HG02610 (cell line): ENCODE measurements at regions not wholly inside any gene's neighbourhood (a gene's known extent, or its start where the extent isn't known, plus 50 kb on each side); places are given as distances from the start of the nearest gene placed in this dataset.
"Not testable (repeated sequence)": the region's sequence is repeated elsewhere in the genome, so short reads cannot be mapped to it uniquely, and the experiment has no call there.

Source experiments
- ATAC-seq: cut with Tn5 transposase; IDR thresholded peaks from one replicate; pipeline ENCODE4 v1.9.1; 2021; ENCODE audit warnings: mild to moderate bottlenecking, moderate library complexity; ENCODE audit not compliant: unreplicated experiment

GRCh38 chr12:91702843-91703425 is 442.7 kb downstream of the BTG1 start:
- ATAC-seq = no peak

DNA sequence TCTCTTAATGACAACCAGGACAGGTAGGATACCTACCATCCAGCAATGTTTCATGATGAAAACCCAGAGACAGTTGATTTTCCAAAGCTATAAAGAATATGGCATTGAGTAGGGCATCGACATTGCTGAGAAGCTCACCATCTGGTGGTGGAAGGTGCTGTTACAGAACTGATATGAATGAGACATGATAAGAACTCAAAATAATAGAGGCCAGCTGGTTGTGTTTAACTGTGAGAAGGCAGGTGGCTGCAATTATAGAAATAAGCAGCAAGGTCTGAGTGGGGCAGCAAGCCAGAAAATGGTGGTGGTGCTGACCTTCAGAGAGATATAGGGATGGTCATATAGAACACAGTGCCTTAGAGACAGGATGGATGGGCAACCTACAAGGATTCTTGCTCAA is 449.7 kb downstream of the BTG1 start:
- ATAC-seq = no peak

DNA sequence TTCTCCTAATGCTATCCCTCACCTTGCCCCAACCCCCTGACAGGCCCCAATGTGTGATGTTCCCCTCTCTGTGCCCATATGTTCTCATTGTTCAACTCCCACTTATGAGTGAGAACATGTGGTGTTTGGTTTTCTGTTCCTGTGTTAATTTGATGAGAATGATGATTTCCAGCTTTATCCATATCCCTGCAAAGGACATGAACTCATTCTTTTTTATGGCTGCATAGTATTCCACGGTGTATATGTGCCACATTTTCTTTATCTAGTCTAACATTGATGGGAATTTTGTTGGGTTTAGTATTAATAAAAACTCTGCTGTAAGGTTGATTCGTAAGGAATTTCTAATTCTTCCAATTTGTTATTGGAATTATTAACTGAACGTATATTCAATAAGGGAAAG is 450.2 kb downstream of the BTG1 start:
- not testable (repeated sequence) for ATAC-seq

DNA sequence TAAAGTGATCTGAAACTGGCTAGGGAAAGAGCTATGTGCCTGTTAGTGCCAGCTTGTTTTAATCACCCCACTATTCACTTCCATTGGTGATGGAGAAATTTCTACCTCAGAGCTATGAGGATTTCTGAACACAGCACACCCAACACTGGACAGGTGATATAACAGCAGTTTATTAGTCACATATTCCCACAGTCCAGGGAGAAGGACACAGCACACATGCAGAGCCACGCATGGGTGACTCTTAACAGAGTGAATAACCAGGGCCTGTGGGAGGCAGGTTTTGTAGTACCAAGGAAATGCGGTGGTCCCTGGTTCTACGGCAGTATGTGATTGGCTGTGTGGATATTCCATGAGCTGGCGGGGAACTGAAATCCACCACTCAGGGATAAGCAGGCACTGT is 455.1 kb downstream of the BTG1 start:
- ATAC-seq = no peak

GRCh38 chr12:91687052-91688017 is 458.3 kb downstream of the BTG1 start:
- ATAC-seq = no peak

- ATAC-seq = no peak
These were observed 459.7 kb downstream of the BTG1 start for GRCh38 chr12:91685917-91686316.

DNA sequence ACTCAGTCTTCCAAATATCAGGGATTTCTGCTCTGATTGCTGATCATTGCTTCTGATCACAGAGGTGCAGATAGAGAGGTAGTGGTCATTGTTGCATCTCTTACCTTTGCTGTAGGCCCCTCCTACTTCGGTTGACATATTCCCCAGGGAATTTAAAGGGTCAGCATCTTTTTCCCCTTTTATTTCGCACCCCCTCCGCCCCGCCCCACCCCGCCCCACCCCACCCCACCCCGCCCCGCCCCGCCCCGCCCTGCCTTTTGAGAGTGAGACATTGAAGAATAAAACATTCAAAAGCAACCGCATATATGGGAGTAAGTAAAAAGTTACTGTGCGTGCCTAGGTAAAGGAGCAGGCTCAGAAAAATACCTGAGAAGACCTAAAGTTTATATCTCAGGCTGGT is 463.9 kb downstream of the BTG1 start:
- no peak for ATAC-seq

DNA sequence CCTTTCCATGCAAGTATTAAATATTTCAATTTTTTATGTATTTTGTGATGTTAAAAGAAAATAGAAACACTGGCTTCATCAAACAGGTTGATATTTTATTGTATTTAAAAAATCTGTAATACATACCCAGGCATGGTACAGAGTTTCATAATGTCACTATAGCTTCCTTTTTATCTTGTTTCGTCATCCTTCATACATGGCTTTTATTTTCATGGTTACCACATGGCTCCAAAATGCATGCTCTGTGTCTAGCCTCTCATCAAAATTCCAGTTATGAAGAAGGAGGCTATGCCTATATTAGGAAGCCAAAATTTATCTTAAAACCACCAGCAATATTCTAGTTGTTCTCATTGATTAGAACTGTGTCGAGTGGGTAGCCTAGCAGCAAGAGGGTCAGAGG is 464.8 kb downstream of the BTG1 start:
- no peak for ATAC-seq

- ATAC-seq = no peak
These were observed 468.1 kb downstream of the BTG1 start for GRCh38 chr12:91677556-91677955.

GRCh38 chr12:91675401-91675800 is 470.2 kb downstream of the BTG1 start:
- ATAC-seq = no peak

DNA sequence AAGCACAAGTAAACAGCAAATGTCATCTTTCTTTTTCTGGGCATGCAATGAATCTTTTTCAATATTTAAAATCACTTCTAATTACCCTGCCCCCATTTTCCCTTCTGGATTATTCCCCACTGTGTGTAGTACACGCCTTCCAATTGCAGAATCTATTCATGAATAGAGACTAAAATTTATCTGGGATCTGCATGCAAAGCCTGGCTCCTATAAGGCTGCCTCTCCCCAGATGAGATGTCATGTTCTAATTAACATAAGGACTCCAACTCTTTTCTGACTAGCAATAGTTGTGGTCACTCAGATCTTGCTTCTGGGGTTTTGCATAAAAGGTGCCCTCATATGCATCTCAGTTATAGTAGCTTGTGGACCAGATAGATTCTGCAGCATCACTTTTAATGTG is 473.5 kb downstream of the BTG1 start:
- ATAC-seq = no peak

GRCh38 chr12:91667694-91668093 is 478.0 kb downstream of the BTG1 start:
- ATAC-seq = no peak

- no peak for ATAC-seq
These were observed 481.1 kb upstream of the DCN start for GRCh38 chr12:91663744-91664143.

DNA sequence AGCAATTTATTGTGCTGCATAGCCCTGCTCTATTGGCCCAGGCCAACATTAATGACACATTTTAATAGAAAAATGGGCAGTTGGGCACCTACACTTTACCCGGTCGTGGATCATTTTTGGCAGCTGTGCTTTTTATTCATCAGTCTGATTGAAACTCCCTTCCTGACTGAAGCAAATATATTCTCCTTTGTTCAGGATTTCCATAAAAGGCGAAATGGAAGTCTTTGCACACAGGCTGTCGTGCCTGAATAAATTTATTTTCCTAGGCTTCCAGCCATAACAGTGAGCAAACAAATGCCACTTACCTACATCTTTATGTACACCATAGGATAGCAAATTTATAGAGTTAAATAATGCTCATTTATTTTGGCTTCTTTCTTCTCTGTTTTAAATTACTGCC is 480.7 kb upstream of the DCN start:
- ATAC-seq = no peak

GRCh38 chr12:91662021-91662420 is 479.4 kb upstream of the DCN start:
- ATAC-seq = no peak

DNA sequence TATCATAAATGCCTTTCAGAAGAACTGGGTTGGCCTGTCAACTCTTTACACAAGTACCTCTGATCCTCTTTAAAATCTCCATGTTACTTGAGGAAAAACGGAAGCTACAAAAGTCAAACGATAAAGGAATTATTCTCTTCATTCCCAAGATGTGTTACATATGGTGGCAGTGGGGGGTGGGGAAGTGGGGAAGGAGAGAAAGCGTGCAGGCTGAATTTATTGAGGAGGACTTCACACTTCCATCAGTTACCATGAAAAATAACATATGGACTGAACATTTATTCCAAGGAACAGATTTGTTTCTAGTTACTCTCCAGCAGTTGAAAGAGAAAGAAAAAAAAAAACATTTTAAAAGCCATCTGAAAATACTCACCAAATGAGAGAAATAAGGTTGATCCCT is 474.4 kb upstream of the DCN start:
- ATAC-seq = no peak

- no peak for ATAC-seq
These were observed 473.3 kb upstream of the DCN start for GRCh38 chr12:91655966-91656365.

- ATAC-seq = no peak
These were observed 471.5 kb upstream of the DCN start for GRCh38 chr12:91654087-91654486.

DNA sequence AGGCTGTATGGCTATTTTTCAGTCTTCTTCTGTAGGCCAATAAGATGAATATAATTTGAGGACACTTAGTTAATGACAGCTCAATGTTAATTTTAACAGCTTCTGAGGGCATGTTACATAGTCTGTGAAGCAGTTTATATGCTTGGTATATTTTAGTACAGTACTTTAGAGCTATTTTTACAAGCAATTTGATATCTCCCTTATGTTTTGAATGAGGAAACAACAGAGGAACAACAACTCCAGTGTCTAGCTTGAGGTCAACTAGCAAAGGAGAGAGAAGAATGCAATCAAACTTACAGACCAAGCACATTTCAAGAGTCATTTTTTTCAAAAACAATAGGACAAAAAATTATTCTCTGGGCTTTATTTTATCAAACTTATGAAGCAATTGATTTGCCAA is 469.1 kb upstream of the DCN start:
- ATAC-seq = no peak

- ATAC-seq = no peak
These were observed 461.1 kb upstream of the DCN start for GRCh38 chr12:91643763-91644162.

- no peak for ATAC-seq
These were observed 457.4 kb upstream of the DCN start for GRCh38 chr12:91640021-91640420.

DNA sequence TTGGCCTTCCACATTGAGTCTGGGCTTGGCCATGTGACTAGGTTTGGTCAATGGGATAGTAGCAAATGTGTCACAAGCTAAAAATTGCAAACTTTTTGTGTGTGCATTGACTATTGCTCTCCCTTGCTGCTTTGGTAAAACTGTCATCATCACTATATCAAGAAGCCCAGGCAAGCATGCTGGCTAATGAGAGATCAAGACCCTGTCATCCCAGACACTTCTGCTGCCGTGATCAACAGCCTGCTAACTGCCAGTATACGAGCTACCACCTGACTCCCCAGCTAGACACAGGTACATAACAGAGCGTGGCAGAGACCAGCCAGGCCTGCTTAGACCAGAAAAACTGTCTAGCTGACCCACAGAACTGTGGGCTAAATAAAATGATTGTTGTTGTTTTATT is 456.7 kb upstream of the DCN start:
- ATAC-seq = no peak
